WTC11 (cell line): ENCODE measurements at regions not wholly inside any gene's neighbourhood (a gene's known extent, or its start where the extent isn't known, plus 50 kb on each side); places are given as distances from the start of the nearest gene placed in this dataset.

ENCODE experiments used
- IRF2 ChIP-seq: sonication (generic); formaldehyde crosslinking; IDR thresholded peaks from 2 replicates; pipeline ENCODE4 v1.8.0; 2022; ENCODE audit warnings: low read depth, missing genetic modification reagents, borderline replicate concordance
- KAT7 ChIP-seq: sonication (generic); formaldehyde crosslinking; IDR thresholded peaks from 2 replicates; pipeline ENCODE4 v1.8.1; 2023; ENCODE audit warnings: missing genetic modification reagents, mild to moderate bottlenecking, borderline replicate concordance
- TCF7 ChIP-seq: sonication (generic); formaldehyde crosslinking; IDR thresholded peaks from 2 replicates; pipeline ENCODE4 v1.8.0; 2022; ENCODE audit warnings: mild to moderate bottlenecking, low read depth, missing genetic modification reagents, moderate library complexity
- TEAD1 ChIP-seq: sonication (generic); formaldehyde crosslinking; IDR thresholded peaks from 2 replicates; pipeline ENCODE4 v1.8.0; 2022; ENCODE audit warnings: mild to moderate bottlenecking, missing genetic modification reagents
- ZNF138 ChIP-seq: sonication (generic); formaldehyde crosslinking; conservative IDR thresholded peaks from 2 replicates; pipeline ENCODE4 v1.8.1; 2022; ENCODE audit warnings: mild to moderate bottlenecking, moderate library complexity, missing genetic modification reagents
- TF ChIP-seq, protein P1 (sequence below): fragments of 200-600 bp; IDR thresholded peaks from 2 replicates; pipeline ENCODE4 v1.8.0; 2022; ENCODE audit warnings: antibody characterized with exemption
- TF ChIP-seq, protein P2 (sequence below): sonication (generic); formaldehyde crosslinking; IDR thresholded peaks from 2 replicates; pipeline ENCODE4 v1.8.1; 2022; ENCODE audit warnings: low read depth, mild to moderate bottlenecking, moderate library complexity, missing genetic modification reagents, borderline replicate concordance
- TF ChIP-seq, protein P3 (sequence below): sonication (generic); formaldehyde crosslinking; IDR thresholded peaks from 2 replicates; pipeline ENCODE4 v1.8.0; 2022; ENCODE audit warnings: mild to moderate bottlenecking, missing genetic modification reagents
- TF ChIP-seq, protein P4 (sequence below): fragments of 250-450 bp; sonication (Bioruptor Pico); conservative IDR thresholded peaks from 2 replicates; pipeline ENCODE4 v1.9.0; 2021; ENCODE audit warnings: mild to moderate bottlenecking
- TF ChIP-seq, protein P5 (sequence below): sonication (generic); formaldehyde crosslinking; conservative IDR thresholded peaks from 2 replicates; pipeline ENCODE4 v1.8.1; 2022; ENCODE audit warnings: mild to moderate bottlenecking, missing genetic modification reagents
- TF ChIP-seq, protein P6 (sequence below): sonication (generic); formaldehyde crosslinking; IDR thresholded peaks from 2 replicates; pipeline ENCODE4 v1.8.1; 2022; ENCODE audit warnings: missing genetic modification reagents, borderline replicate concordance
- TF ChIP-seq, protein P7 (sequence below): sonication (generic); formaldehyde crosslinking; IDR thresholded peaks from 2 replicates; pipeline ENCODE4 v1.8.1; 2022; ENCODE audit warnings: low read depth, missing genetic modification reagents, borderline replicate concordance
- TF ChIP-seq, protein P8 (sequence below): sonication (generic); formaldehyde crosslinking; IDR thresholded peaks from 2 replicates; pipeline ENCODE4 v1.8.0; 2022; ENCODE audit warnings: mild to moderate bottlenecking, missing genetic modification reagents
- TF ChIP-seq, protein P9 (sequence below): sonication (generic); formaldehyde crosslinking; IDR thresholded peaks from 2 replicates; pipeline ENCODE4 v1.8.0; 2022; ENCODE audit warnings: mild to moderate bottlenecking, missing genetic modification reagents

DNA sequence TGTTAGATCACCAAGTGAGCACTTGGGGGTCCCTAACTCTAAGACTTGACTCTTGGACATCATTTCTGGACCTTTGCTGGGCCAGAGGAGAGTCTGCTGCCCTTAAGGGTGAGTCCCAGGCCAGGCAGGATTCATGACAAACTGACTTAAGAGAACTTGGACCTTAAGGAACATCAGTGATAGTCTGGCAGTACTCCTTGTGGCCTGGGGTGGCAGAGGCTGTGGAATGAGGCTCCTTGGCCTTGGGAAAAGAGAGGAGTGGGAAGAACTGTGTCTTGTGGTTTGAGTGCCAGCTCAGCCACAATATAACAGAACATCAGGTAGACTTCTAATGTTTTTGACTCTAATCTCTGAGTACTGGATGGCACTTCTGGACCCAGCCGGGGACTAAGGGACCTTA, 478.7 kb downstream of the MEI4 start:
- TF ChIP-seq, protein P1, sequence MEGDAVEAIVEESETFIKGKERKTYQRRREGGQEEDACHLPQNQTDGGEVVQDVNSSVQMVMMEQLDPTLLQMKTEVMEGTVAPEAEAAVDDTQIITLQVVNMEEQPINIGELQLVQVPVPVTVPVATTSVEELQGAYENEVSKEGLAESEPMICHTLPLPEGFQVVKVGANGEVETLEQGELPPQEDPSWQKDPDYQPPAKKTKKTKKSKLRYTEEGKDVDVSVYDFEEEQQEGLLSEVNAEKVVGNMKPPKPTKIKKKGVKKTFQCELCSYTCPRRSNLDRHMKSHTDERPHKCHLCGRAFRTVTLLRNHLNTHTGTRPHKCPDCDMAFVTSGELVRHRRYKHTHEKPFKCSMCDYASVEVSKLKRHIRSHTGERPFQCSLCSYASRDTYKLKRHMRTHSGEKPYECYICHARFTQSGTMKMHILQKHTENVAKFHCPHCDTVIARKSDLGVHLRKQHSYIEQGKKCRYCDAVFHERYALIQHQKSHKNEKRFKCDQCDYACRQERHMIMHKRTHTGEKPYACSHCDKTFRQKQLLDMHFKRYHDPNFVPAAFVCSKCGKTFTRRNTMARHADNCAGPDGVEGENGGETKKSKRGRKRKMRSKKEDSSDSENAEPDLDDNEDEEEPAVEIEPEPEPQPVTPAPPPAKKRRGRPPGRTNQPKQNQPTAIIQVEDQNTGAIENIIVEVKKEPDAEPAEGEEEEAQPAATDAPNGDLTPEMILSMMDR = no peak
- TF ChIP-seq, protein P2, sequence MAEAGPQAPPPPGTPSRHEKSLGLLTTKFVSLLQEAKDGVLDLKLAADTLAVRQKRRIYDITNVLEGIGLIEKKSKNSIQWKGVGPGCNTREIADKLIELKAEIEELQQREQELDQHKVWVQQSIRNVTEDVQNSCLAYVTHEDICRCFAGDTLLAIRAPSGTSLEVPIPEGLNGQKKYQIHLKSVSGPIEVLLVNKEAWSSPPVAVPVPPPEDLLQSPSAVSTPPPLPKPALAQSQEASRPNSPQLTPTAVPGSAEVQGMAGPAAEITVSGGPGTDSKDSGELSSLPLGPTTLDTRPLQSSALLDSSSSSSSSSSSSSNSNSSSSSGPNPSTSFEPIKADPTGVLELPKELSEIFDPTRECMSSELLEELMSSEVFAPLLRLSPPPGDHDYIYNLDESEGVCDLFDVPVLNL (CRISPR knock-in tag) = no peak
- TF ChIP-seq, protein P3, sequence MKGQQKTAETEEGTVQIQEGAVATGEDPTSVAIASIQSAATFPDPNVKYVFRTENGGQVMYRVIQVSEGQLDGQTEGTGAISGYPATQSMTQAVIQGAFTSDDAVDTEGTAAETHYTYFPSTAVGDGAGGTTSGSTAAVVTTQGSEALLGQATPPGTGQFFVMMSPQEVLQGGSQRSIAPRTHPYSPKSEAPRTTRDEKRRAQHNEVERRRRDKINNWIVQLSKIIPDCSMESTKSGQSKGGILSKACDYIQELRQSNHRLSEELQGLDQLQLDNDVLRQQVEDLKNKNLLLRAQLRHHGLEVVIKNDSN (CRISPR knock-in tag) = no peak
- TF ChIP-seq ZNF138 = no peak
- TF ChIP-seq, protein P4, sequence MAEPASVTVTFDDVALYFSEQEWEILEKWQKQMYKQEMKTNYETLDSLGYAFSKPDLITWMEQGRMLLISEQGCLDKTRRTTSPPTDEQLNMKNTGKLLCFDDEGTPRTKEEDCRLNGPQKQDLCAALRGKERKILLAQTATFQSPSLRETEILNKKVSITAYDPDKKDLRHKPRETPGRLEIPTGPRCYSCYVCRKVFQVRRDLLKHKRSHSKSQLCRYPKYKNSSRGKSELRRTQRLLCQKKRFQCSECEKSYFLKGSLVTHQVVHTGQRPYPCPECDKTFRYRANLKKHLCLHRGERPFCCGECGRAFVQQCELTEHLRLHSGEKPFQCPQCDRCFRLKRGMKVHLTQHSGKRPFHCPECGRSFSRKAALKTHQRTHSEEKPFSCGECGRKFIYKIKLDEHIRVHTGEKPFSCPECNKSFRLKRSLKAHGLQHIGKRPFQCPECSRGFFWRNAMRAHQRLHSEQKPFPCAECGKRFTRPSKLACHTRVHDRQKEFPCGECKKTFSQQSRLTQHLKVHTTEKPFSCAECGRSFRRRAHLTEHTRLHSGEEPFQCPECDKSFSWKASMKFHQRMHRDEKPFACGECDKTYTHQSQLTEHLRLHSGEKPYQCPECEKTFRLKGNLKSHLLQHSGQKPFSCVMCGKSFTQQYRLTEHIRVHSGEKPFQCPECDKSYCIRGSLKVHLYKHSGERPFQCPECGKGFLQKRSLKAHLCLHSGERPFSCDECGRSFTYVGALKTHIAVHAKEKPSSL (CRISPR knock-in tag) = no peak
- TF ChIP-seq, protein P5, sequence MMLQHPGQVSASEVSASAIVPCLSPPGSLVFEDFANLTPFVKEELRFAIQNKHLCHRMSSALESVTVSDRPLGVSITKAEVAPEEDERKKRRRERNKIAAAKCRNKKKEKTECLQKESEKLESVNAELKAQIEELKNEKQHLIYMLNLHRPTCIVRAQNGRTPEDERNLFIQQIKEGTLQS (CRISPR knock-in tag) = no peak
- no peak for TF ChIP-seq KAT7 (CRISPR knock-in tag)
- TF ChIP-seq, protein P6, sequence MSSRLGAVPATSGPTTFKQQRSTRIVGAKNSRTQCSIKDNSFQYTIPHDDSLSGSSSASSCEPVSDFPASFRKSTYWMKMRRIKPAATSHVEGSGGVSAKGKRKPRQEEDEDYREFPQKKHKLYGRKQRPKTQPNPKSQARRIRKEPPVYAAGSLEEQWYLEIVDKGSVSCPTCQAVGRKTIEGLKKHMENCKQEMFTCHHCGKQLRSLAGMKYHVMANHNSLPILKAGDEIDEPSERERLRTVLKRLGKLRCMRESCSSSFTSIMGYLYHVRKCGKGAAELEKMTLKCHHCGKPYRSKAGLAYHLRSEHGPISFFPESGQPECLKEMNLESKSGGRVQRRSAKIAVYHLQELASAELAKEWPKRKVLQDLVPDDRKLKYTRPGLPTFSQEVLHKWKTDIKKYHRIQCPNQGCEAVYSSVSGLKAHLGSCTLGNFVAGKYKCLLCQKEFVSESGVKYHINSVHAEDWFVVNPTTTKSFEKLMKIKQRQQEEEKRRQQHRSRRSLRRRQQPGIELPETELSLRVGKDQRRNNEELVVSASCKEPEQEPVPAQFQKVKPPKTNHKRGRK (CRISPR knock-in tag) = no peak
- TF ChIP-seq IRF2 (CRISPR knock-in tag) = no peak
- TF ChIP-seq TCF7 (CRISPR knock-in tag) = no peak
- TF ChIP-seq, protein P7, sequence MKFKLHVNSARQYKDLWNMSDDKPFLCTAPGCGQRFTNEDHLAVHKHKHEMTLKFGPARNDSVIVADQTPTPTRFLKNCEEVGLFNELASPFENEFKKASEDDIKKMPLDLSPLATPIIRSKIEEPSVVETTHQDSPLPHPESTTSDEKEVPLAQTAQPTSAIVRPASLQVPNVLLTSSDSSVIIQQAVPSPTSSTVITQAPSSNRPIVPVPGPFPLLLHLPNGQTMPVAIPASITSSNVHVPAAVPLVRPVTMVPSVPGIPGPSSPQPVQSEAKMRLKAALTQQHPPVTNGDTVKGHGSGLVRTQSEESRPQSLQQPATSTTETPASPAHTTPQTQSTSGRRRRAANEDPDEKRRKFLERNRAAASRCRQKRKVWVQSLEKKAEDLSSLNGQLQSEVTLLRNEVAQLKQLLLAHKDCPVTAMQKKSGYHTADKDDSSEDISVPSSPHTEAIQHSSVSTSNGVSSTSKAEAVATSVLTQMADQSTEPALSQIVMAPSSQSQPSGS (CRISPR knock-in tag) = no peak
- TF ChIP-seq, protein P8, sequence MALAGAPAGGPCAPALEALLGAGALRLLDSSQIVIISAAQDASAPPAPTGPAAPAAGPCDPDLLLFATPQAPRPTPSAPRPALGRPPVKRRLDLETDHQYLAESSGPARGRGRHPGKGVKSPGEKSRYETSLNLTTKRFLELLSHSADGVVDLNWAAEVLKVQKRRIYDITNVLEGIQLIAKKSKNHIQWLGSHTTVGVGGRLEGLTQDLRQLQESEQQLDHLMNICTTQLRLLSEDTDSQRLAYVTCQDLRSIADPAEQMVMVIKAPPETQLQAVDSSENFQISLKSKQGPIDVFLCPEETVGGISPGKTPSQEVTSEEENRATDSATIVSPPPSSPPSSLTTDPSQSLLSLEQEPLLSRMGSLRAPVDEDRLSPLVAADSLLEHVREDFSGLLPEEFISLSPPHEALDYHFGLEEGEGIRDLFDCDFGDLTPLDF = no peak
- TF ChIP-seq, protein P9, sequence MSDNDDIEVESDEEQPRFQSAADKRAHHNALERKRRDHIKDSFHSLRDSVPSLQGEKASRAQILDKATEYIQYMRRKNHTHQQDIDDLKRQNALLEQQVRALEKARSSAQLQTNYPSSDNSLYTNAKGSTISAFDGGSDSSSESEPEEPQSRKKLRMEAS = no peak
- TF ChIP-seq TEAD1 = no peak
